ENCODE measurements at regions not wholly inside any gene's neighbourhood (a gene's known extent, or its start where the extent isn't known, plus 50 kb on each side); places are given as distances from the start of the nearest gene placed in this dataset.

GRCh38 chrX:124274438-124275181 is 57.9 kb upstream of the TEX13D start:
- ChIA-PET POLR2A (no interaction called here), RAD21 (ENCODE audit: low non-redundant PET in 1 of 2, low total read pairs in 2 of 2, uncharacterized antibody in 2 of 2, unreplicated experiment in 2 of 2) (no interaction called here), CTCF (no interaction called here)
- Histone ChIP-seq H3K9me2 (ENCODE audit: insufficient read depth) (no peaks in the 10 kb centered on the region), H3K36me3 (ENCODE audit: control insufficient read depth in 1 of 2, insufficient read depth in 2 of 2, low read length in 2 of 2) (no peaks in the 10 kb centered on the region), H2AFZ (ENCODE audit: low read depth, low read length, poor library complexity, severe bottlenecking) (no peak overlapping the region), H3K27me3 (ENCODE audit: insufficient read depth, low read length) (no peaks in the 10 kb centered on the region), H3K4me1 (ENCODE audit: control insufficient read depth in 1 of 2, insufficient read depth in 2 of 2, low read length in 2 of 2) (no peaks in the 10 kb centered on the region), H3K4me2 (ENCODE audit: low read length) (no peak overlapping the region), H3K79me2 (ENCODE audit: insufficient read depth, low read length) (no peaks in the 10 kb centered on the region), H3K27ac (ENCODE audit: low read depth, low read length) (no peak overlapping the region), H4K20me1 (ENCODE audit: insufficient read depth) (no peaks in the 10 kb centered on the region), H3K9ac (ENCODE audit: low read length) (no peak overlapping the region), H3K9me3 (ENCODE audit: control insufficient read depth in 1 of 2, insufficient read depth in 1 of 2, low read depth in 1 of 2, low read length in 2 of 2) (no peaks in the 10 kb centered on the region), H3K4me3 (replicated peaks in 1 of 2; ENCODE audit: low read depth in 1 of 2, low read length in 2 of 2) (no peak overlapping the region)
- no peak for DNase-seq (ENCODE audit: low read depth, low spot score)
- no peak for ATAC-seq
- TF ChIP-seq YY1 (IDR thresholded peaks at IDR 0.05; ENCODE audit: extremely low read depth, insufficient replicate concordance, low read depth, low read length) (no peak), EZH2phosphoT487 (IDR thresholded peaks at IDR 0.05; ENCODE audit: borderline replicate concordance) (no peak), EZH2 (IDR thresholded peaks at IDR 0.05) (no peak), SRF (IDR thresholded peaks at IDR 0.05; ENCODE audit: low read depth) (no peak), POLR2AphosphoS5 (IDR thresholded peaks at IDR 0.05; ENCODE audit: low read depth, low read length) (no peak), ZBTB33 (IDR thresholded peaks at IDR 0.05; ENCODE audit: extremely low read depth, insufficient replicate concordance, low read length) (no peak), EGR1 (IDR thresholded peaks at IDR 0.05; ENCODE audit: low read depth) (no peak), SP1 (IDR thresholded peaks at IDR 0.05; ENCODE audit: low read depth) (no peak), REST (IDR thresholded peaks at IDR 0.05; ENCODE audit: low read depth) (no peak), TCF7L2 (IDR thresholded peaks at IDR 0.05; ENCODE audit: borderline replicate concordance, extremely low read depth, insufficient read depth, insufficient read length) (no peak)
- intact Hi-C loops (cut with micrococcal nuclease): no loop called here
- no TSS peak for BruUV-seq (replicated peaks)
